Calu3 (cell line): ENCODE measurements at regions not wholly inside any gene's neighbourhood (a gene's known extent, or its start where the extent isn't known, plus 50 kb on each side); places are given as distances from the start of the nearest gene placed in this dataset.

Experiments
- BruUV-seq: library from RNA; stranded (reverse); fragments of 400-500 nt; replicated peaks from 2 replicates; lab custom pipeline; 2021; lab: Mats Ljungman, UMichigan
- CTCF ChIA-PET: fragments of 300-600 bp; sonication (Branson Sonifier 250); formaldehyde crosslinking; loops from one replicate; lab custom pipeline; 2022; ENCODE audit warnings: antibody characterized with exemption; lab: Charles Lee
- DNase-seq: peaks from one replicate; pipeline ENCODE4 v3.0.0; 2022
- H3K27ac Mint-ChIP-seq: one replicate; pipeline ENCODE4 v1.8.0; 2022; ENCODE audit warnings: mixed read lengths; ENCODE audit not compliant: unreplicated experiment
- H3K27me3 Mint-ChIP-seq: one replicate; pipeline ENCODE4 v1.8.0; 2022; ENCODE audit warnings: mixed read lengths; ENCODE audit not compliant: unreplicated experiment
- H3K36me3 Mint-ChIP-seq: one replicate; pipeline ENCODE4 v1.8.0; 2022; ENCODE audit warnings: mild to moderate bottlenecking, moderate library complexity, mixed read lengths; ENCODE audit not compliant: insufficient read depth, unreplicated experiment
- H3K4me1 Mint-ChIP-seq: one replicate; pipeline ENCODE4 v1.8.0; 2022; ENCODE audit warnings: mild to moderate bottlenecking, low read depth, mixed read lengths; ENCODE audit not compliant: unreplicated experiment
- H3K4me3 Mint-ChIP-seq: one replicate; pipeline ENCODE4 v1.8.0; 2022; ENCODE audit warnings: mild to moderate bottlenecking, low read depth, moderate library complexity, mixed read lengths; ENCODE audit not compliant: unreplicated experiment
- H3K9me3 Mint-ChIP-seq: one replicate; pipeline ENCODE4 v1.8.0; 2022; ENCODE audit warnings: low read depth, mixed read lengths; ENCODE audit not compliant: unreplicated experiment
- CTCF ChIP-seq: fragments of 200-600 bp; IDR thresholded peaks from one replicate; pipeline ENCODE4 v1.8.0; 2022; ENCODE audit warnings: antibody characterized with exemption; ENCODE audit not compliant: unreplicated experiment
- intact Hi-C: fragments of 100-400 bp; cut with micrococcal nuclease; formaldehyde crosslinking; loops from one replicate; pipeline ENCODE4 v1.10.0; 2022; ENCODE audit not compliant: unreplicated experiment

- Mint-ChIP-seq H3K36me3 (no peaks in the 10 kb centered on the region), H3K4me1 (no peaks in the 10 kb centered on the region), H3K27me3 (no peaks in the 10 kb centered on the region), H3K9me3 (peaks cover 27% of the 10 kb centered on the region), H3K4me3 (no peak overlapping the region), H3K27ac (no peak overlapping the region)
- BruUV-seq, result no TSS peak
- TF ChIP-seq CTCF, result no peak
- DNase-seq, result no peak
- intact Hi-C loops, result no loop called here
- CTCF ChIA-PET, result no interaction called here
These were observed 679.5 kb upstream of the CDH8 start for GRCh38 chr16:62715701-62716100.

GRCh38 chr16:62712566-62712965 lies 676.3 kb upstream of the CDH8 start:
- Mint-ChIP-seq H3K4me1 (no peaks in the 10 kb centered on the region), H3K9me3 (peaks cover 23% of the 10 kb centered on the region), H3K36me3 (no peaks in the 10 kb centered on the region), H3K27ac (no peak overlapping the region), H3K27me3 (no peaks in the 10 kb centered on the region), H3K4me3 (no peak overlapping the region)
- no peak for DNase-seq
- CTCF ChIA-PET, result no interaction called here
- no TSS peak for BruUV-seq
- TF ChIP-seq CTCF, result no peak
- intact Hi-C loops, result no loop called here

GRCh38 chr16:62711797-62712196 lies 675.6 kb upstream of the CDH8 start:
- no peak for DNase-seq
- no TSS peak for BruUV-seq
- Mint-ChIP-seq H3K9me3 (peaks cover 19% of the 10 kb centered on the region), H3K4me1 (no peaks in the 10 kb centered on the region), H3K4me3 (no peak overlapping the region), H3K27ac (no peak overlapping the region), H3K36me3 (no peaks in the 10 kb centered on the region), H3K27me3 (no peaks in the 10 kb centered on the region)
- CTCF ChIA-PET, result no interaction called here
- intact Hi-C loops, result no loop called here
- TF ChIP-seq CTCF, result no peak

GRCh38 chr16:62709794-62710193 lies 673.6 kb upstream of the CDH8 start:
- Mint-ChIP-seq H3K4me1 (no peaks in the 10 kb centered on the region), H3K4me3 (no peak overlapping the region), H3K9me3 (peaks cover 13% of the 10 kb centered on the region), H3K27ac (no peak overlapping the region), H3K36me3 (no peaks in the 10 kb centered on the region), H3K27me3 (no peaks in the 10 kb centered on the region)
- no TSS peak for BruUV-seq
- no peak for DNase-seq
- no peak for TF ChIP-seq CTCF
- intact Hi-C loops, result no loop called here
- CTCF ChIA-PET, result no interaction called here
